ENCODE measurements at regions not wholly inside any gene's neighbourhood (a gene's known extent, or its start where the extent isn't known, plus 50 kb on each side); places are given as distances from the start of the nearest gene placed in this dataset.
"Not testable (repeated sequence)": the region's sequence is repeated elsewhere in the genome, so short reads cannot be mapped to it uniquely, and the experiment has no call there.

DNA sequence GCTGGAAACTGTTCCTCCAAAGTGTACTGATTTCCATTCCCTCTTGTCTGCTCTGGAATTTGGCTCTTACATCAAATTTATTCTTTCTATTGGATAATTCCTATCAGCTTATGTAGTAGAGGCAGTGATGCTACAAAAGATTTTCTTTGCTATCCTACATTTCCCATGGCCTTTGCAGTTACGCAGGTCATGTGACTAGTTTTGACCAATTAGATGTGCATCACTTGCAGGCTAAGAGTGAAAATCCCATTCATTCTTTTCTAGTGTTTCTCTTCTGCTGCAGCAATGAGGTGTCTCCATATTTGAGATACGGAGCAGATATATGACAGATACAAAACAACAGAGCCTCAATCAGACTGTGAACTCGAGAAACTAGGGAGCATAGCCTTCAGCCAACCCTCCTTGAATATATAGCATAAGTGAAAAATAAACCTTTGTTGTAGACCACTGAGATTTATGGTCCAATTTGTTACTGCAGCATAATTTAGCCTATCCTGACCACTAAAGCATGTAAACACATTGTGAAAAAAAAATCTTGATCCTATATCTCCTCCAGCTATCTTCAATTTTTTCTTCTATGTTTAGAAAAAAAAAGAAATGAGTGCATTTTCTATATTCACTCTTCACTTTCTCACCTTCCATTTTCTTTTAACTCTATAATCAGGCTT lies 102.0 kb downstream of the HNMT start:
- DNase-seq = no peak

GRCh38 chr2:138066841-138067240 lies 102.6 kb downstream of the HNMT start:
- no peak for DNase-seq

DNA sequence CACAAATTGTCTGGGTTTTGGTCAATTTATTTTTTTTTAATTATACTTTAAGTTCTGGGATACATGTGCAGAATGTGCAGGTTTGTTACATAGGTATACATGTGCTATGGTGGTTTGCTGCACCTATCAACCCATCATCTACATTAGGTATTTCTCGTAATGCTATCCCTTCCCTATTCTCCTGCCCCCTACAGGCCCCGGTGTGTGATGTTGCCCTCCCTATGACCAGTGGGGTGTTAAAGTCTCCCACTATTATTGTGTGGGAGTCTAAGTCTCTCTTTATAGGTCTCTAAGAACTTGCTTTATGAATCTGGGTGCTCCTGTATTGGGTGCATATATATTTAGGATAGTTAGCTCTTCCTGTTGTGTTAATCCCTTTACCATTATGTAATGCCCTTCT lies 104.4 kb downstream of the HNMT start:
- DNase-seq = not testable (repeated sequence)

- not testable (repeated sequence) for DNase-seq
Observed at GRCh38 chr2:138071042-138071719, 106.9 kb downstream of the HNMT start.

DNA sequence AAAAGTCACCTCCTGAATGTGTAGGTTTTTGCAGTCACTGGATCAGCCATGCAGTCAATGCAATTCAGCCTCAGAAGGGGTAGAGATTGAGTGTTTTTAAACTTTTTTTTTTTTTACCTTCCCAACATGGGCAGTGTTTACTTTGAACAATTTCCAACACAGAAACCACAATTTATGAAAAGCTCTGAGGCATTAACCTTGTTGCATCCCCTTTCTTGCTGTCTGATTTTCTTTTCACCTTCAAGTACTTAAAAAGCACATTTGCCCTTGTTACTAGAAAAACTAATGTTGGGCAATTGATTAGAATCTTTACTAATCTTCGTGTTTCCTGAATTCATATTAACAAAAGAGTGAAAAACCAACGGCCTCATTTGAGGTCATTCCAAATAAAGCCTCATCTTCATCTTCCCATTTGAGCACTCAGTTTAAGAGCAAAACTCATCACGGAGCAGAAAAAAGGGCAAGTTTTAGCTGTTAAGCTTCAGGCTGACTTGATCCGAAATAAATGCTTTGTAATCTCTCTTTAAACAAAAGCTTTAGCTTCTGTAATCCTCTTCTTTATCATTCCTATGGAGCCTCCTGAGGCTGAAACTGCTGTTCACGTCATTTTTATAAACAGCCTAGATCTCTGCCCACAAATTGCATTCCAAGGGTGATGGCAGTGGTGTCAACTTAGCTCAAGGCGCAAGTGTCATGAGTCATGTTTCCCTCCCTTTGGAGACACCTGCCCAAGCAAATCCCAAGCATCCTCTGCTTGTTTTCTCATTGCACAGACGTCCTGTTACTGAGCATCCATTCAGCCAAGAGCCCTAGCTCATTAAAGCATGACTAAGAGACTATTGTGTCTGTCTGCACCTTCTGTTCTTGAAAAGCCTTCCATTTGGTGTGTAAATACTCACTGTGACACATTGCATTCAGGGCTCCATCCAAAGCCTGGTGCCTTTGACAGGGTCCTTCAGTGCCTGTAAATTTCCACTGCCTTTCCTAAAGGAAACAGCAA lies 107.7 kb downstream of the HNMT start:
- DNase-seq = no peak

GRCh38 chr2:138078153-138078552 lies 113.9 kb downstream of the HNMT start:
- DNase-seq = no peak

DNA sequence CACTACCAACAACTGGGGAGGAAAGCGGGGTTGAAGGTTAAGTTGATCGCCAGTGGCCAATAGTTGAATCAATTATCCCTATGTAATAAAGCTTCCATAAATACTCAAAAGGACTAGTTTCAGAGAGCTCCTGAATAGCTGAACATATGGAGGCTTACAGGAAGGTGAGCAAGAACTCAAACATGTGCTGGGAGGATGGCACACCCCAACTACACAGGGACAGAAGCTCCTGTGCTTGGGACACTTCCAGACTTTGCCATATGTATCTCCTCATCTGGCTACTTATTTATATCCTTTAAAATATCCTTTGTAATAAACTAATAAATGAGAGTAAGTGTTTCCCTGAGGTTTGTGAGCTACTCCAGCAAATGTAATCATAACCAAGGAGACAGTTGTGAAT lies 115.7 kb downstream of the HNMT start:
- DNase-seq = no peak

GRCh38 chr2:138081225-138082073 lies 117.2 kb downstream of the HNMT start:
- no peak for DNase-seq

GRCh38 chr2:138084206-138084605 lies 119.9 kb downstream of the HNMT start:
- DNase-seq = no peak

DNA sequence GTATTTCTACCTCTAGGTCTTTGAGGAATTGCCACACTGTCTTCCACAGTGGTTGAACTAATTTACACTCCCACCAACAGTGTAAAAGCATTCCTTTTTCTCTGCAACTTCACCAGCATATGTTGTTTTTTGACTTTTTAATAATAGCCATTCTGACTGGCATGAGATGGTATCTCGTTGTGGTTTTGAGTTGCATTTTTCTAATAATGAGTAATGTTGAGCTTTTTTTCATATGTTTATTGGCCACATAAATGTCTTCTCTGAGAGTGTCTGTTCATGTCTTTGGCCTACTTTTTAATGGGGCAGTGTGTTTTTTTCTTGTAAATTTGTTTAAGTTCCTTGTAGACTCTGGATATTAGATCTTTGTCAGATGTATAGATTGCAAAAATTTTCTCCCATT lies 121.2 kb downstream of the HNMT start:
- DNase-seq = not testable (repeated sequence)

GRCh38 chr2:138086576-138086975 lies 122.3 kb downstream of the HNMT start:
- no peak for DNase-seq

DNA sequence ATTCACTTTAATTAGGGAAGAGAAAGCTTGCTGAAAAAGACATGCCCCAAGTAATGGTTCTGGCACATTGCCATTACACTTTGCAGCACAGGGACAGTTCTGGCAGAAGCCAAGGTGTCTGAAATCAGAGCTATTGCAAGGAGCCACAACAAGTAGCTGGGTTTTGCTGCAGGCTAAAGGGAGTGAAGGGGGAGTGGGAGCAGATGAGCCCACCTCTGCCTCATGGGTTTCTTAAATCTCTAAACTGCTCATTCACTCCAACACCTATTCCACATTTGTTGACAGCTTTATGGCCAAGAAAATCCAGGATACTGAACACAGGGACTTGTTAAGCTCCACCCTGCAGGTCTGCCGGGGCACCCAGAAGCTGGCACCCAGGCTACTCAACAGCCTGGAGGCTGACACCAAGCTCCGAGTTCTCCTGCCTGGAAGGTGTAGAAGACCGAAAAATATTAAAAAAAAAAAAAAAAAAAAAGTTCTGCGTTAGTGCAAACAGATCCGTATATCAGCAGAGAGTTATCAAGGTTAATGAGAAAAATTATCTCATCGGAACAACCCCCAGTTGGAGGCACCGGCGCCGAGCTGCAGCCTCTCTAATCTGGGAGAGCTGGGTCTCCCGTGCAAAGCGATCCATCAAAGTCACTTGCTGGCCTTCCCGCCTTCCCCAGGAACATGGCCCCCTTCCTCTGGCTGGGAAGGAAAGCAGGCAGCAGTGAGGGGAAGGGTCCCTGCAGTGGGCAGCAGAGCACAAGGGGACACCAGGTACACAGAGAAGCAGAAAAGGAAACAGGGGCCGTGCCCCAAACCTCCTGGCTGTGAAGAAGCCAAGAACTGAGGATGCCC lies 123.7 kb downstream of the HNMT start:
- DNase-seq = no peak

GRCh38 chr2:138090330-138090729 lies 126.1 kb downstream of the HNMT start:
- DNase-seq = no peak

DNA sequence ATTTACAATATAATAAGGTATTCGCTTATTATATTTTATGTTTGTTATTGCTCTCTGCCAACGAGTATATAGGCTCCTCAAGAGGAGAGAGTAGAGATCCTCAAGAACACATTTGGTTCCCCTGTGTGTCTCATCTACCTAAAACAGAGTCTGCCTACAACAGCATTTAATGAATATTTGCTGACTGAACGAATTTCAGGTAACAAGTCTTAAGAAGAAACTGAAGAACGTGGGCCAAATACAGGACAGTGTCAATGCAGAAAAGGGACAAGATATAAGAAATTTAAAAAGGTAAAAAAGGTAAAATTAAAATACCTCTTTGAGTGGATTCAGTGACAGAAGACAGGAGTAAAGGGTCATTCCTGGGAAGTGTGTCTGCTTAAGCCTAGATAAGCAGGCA lies 129.2 kb downstream of the HNMT start:
- no peak for DNase-seq

DNA sequence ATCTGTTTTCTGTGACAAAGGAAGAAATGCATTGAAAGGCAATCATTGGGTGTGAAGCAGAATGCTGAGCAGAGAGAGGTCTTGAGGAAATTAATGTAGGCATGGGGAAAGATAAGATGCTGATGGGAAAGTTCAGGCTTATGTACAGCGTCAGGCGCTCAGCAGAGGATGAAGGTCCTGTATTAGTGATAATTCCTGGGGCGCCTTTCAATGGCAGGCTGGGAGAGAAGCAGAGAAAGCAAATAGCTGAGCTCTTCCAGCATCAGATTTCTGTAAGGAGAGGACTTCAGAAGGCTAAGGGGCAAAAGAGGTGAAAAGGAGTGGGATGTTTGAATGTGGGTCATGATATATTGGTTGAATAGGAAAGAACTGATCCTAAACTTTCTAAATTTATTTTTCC lies 129.8 kb downstream of the HNMT start:
- DNase-seq = no peak

GRCh38 chr2:138095336-138095735 lies 131.1 kb downstream of the HNMT start:
- DNase-seq = no peak

DNA sequence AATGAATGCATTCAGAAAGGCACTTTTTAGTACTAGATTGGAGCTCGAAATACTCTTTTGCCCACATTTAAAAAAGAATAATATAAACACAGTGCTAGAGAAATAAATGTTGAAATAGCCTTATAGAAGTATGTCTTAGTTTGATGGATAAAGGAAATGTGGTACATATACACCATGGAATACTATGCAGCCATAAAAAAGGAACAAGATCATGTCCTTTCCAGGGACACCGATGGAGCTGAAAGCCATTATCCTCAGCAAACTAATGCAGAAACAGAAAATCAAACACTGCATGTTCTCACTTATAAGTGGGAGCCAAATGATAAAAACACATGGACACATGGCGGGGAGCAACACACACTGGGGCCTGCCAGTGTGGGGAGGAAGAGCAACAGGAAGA lies 135.0 kb downstream of the HNMT start:
- DNase-seq = not testable (repeated sequence)

DNA sequence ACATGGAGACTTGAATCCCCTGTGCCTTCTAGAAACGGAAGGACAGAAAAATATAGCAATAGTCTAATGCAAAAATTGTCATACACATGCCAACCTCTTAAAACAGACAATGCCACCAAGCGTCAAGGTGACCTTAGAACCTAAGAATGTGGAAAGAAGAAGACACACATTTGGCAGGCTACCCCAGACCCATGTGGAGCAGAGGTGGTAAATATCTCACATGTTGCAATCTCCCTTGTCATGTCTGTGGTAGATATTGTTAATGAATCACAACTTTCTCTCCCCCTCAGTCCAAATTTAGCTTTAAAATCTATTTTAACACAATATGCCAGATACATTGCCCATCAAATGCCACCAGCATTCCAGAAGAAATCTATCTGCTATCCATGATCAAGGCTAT lies 137.4 kb downstream of the HNMT start:
- no peak for DNase-seq

GRCh38 chr2:138102664-138103063 lies 138.4 kb downstream of the HNMT start:
- no peak for DNase-seq

DNA sequence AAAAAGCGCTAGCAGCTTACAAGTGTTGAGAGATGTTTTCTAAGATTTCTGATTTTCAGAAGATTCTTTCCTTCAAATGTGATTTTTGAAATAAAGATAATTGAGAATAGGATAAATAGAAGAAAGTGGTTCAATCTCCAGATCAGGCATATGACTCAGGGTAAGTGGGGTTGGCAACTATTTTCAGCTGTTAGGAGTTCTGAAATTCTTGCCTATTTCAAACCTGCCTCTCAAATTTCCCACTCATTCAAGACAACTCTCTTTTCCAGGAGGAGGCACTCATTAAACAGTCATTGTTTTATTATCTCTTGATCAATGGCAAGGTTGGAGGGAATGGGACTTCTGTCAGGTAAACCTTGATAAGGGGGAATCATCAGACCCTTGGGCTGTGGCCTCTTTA lies 138.9 kb downstream of the HNMT start:
- DNase-seq = no peak

DNA sequence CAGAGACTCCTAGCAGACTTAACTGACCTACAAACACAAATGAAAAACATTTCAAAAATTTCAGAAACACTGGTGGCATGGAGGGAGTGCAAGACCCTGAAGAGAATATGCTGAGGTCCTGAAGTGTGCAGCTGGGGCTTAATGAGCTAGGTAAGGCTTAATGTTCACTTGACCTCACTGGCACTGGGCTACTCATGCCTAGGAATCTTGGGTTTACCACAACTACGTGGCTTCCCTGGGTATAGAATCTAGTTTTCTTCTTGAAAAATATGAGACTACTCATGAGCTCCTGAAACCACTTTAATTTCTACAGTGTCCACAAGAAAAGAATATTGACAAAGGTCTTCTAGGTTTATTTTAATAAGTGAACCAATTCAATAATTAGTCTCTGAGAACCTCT lies 139.8 kb downstream of the HNMT start:
- DNase-seq = no peak

Measured in right kidney (tissue), 1 donor.